ENCODE measurements at regions not wholly inside any gene's neighbourhood (a gene's known extent, or its start where the extent isn't known, plus 50 kb on each side); places are given as distances from the start of the nearest gene placed in this dataset.

GRCh38 chr9:684054-684890 is 157.2 kb upstream of the DMRT1 start:
- no peak for DNase-seq (ENCODE audit: low spot score)
- TF ChIP-seq, protein P1, sequence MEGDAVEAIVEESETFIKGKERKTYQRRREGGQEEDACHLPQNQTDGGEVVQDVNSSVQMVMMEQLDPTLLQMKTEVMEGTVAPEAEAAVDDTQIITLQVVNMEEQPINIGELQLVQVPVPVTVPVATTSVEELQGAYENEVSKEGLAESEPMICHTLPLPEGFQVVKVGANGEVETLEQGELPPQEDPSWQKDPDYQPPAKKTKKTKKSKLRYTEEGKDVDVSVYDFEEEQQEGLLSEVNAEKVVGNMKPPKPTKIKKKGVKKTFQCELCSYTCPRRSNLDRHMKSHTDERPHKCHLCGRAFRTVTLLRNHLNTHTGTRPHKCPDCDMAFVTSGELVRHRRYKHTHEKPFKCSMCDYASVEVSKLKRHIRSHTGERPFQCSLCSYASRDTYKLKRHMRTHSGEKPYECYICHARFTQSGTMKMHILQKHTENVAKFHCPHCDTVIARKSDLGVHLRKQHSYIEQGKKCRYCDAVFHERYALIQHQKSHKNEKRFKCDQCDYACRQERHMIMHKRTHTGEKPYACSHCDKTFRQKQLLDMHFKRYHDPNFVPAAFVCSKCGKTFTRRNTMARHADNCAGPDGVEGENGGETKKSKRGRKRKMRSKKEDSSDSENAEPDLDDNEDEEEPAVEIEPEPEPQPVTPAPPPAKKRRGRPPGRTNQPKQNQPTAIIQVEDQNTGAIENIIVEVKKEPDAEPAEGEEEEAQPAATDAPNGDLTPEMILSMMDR (IDR thresholded peaks at IDR 0.05; ENCODE audit: extremely low read depth, insufficient read depth, missing control alignments) = no peak
- in situ Hi-C loops (cut with MboI; ENCODE audit: low pct_unique_long_range_greater_than_20kb, low sequenced_read_pairs, unreplicated experiment) = no loop called here

- in situ Hi-C loops (cut with MboI; ENCODE audit: low pct_unique_long_range_greater_than_20kb, low sequenced_read_pairs, unreplicated experiment) = no loop called here
- no peak for DNase-seq (ENCODE audit: low spot score)
These were observed 156.6 kb upstream of the DMRT1 start for GRCh38 chr9:684941-685340.

GRCh38 chr9:686321-686813 is 155.1 kb upstream of the DMRT1 start:
- DNase-seq (ENCODE audit: low spot score) = no peak
- TF ChIP-seq, protein P1 (IDR thresholded peaks at IDR 0.05; ENCODE audit: extremely low read depth, insufficient read depth, missing control alignments) = no peak
- in situ Hi-C loops (cut with MboI; ENCODE audit: low pct_unique_long_range_greater_than_20kb, low sequenced_read_pairs, unreplicated experiment) = no loop called here

More at GRCh38 chr9:684941-685340, 156.6 kb upstream of the DMRT1 start:
- TF ChIP-seq, protein P1 (IDR thresholded peaks at IDR 0.05; ENCODE audit: extremely low read depth, insufficient read depth, missing control alignments) = no peak

- in situ Hi-C loops (cut with MboI; ENCODE audit: low pct_unique_long_range_greater_than_20kb, low sequenced_read_pairs, unreplicated experiment) = no loop called here
- TF ChIP-seq, protein P1 (IDR thresholded peaks at IDR 0.05; ENCODE audit: extremely low read depth, insufficient read depth, missing control alignments) = no peak
- DNase-seq (ENCODE audit: low spot score) = no peak
These were observed 154.3 kb upstream of the DMRT1 start for GRCh38 chr9:687034-687785.

GRCh38 chr9:687994-688393 is 153.5 kb upstream of the DMRT1 start:
- TF ChIP-seq, protein P1 (IDR thresholded peaks at IDR 0.05; ENCODE audit: extremely low read depth, insufficient read depth, missing control alignments) = no peak
- in situ Hi-C loops (cut with MboI; ENCODE audit: low pct_unique_long_range_greater_than_20kb, low sequenced_read_pairs, unreplicated experiment) = no loop called here
- DNase-seq (ENCODE audit: low spot score) = no peak

GRCh38 chr9:690517-691111 is 150.9 kb upstream of the DMRT1 start:
- TF ChIP-seq, protein P1 (IDR thresholded peaks at IDR 0.05; ENCODE audit: extremely low read depth, insufficient read depth, missing control alignments) = no peak
- DNase-seq (ENCODE audit: low spot score) = no peak
- in situ Hi-C loops (cut with MboI; ENCODE audit: low pct_unique_long_range_greater_than_20kb, low sequenced_read_pairs, unreplicated experiment) = loop anchor here (10.0 kb wide), 1 partner anchor 64 kb away; no protein-coding TSS in a partner anchor
